Loucy (cell line): ENCODE measurements at regions not wholly inside any gene's neighbourhood (a gene's known extent, or its start where the extent isn't known, plus 50 kb on each side); places are given as distances from the start of the nearest gene placed in this dataset.

Experiments used
- H2AFZ ChIP-seq: fragments of 200-600 bp; sonication (generic); 2 replicates; pipeline ENCODE4 v1.6.0; 2016; ENCODE audit warnings: antibody characterized with exemption, mild to moderate bottlenecking, low read length, moderate library complexity
- H3F3A ChIP-seq: fragments of 200-600 bp; 2 replicates; pipeline ENCODE4 v1.6.0; 2016; ENCODE audit warnings: antibody characterized with exemption, low read depth, mild to moderate bottlenecking
- H3K27me3 ChIP-seq: fragments of 200-600 bp; sonication (generic); 2 replicates; pipeline ENCODE4 v1.6.1; 2014; ENCODE audit warnings: low read length, mild to moderate bottlenecking; ENCODE audit not compliant: insufficient read depth, poor library complexity, severe bottlenecking
- H3K36me3 ChIP-seq: fragments of 200-600 bp; sonication (generic); 2 replicates; pipeline ENCODE4 v1.6.1; 2016; ENCODE audit warnings: low read length; ENCODE audit not compliant: insufficient read depth
- H3K4me1 ChIP-seq: fragments of 200-600 bp; sonication (generic); 2 replicates; pipeline ENCODE4 v1.5.1; 2014; ENCODE audit warnings: low read length, mild to moderate bottlenecking; ENCODE audit not compliant: insufficient read depth, poor library complexity, severe bottlenecking
- H3K4me2 ChIP-seq: fragments of 200-600 bp; sonication (generic); 2 replicates; pipeline ENCODE4 v1.6.0; 2014; ENCODE audit warnings: antibody characterized with exemption, low read length, low read depth, mild to moderate bottlenecking; ENCODE audit not compliant: poor library complexity, severe bottlenecking
- H3K4me3 ChIP-seq: fragments of 200-600 bp; sonication (generic); 2 replicates; pipeline ENCODE4 v1.5.1; 2014; ENCODE audit warnings: low read length, mild to moderate bottlenecking, mixed read lengths; ENCODE audit not compliant: poor library complexity, severe bottlenecking
- H3K79me2 ChIP-seq: fragments of 200-600 bp; sonication (generic); 2 replicates; pipeline ENCODE4 v1.6.1; 2014; ENCODE audit warnings: low read length; ENCODE audit not compliant: insufficient read depth
- H3K9ac ChIP-seq: fragments of 200-600 bp; sonication (generic); 2 replicates; pipeline ENCODE4 v1.6.0; 2014; ENCODE audit warnings: mild to moderate bottlenecking, low read depth, low read length, moderate library complexity; ENCODE audit not compliant: poor library complexity, severe bottlenecking
- H3K9me2 ChIP-seq: fragments of 200-600 bp; sonication (generic); replicated peaks from 2 replicates; pipeline ENCODE4 v1.6.1; 2016; ENCODE audit warnings: low read depth, low read length, mixed read lengths
- H3K9me3 ChIP-seq: fragments of 200-600 bp; sonication (generic); 2 replicates; pipeline ENCODE4 v1.6.1; 2014; ENCODE audit warnings: mild to moderate bottlenecking, antibody characterized with exemption, low read length, low read depth; ENCODE audit not compliant: insufficient read depth
- H4K20me1 ChIP-seq: fragments of 200-600 bp; sonication (generic); 2 replicates; pipeline ENCODE4 v1.6.0; 2014; ENCODE audit warnings: antibody characterized with exemption, low read length, mild to moderate bottlenecking; ENCODE audit not compliant: insufficient read depth, poor library complexity, severe bottlenecking
- EZH2phosphoT487 ChIP-seq: fragments of 200-600 bp; IDR thresholded peaks from 2 replicates; pipeline ENCODE4 v1.6.1; 2018; ENCODE audit warnings: antibody characterized with exemption, mild to moderate bottlenecking, moderate library complexity, borderline replicate concordance
- TF ChIP-seq, protein P1 (sequence below): fragments of 200-600 bp; sonication (generic); conservative IDR thresholded peaks from 2 replicates; pipeline ENCODE4 v1.5.1; 2014; ENCODE audit warnings: mild to moderate bottlenecking, antibody characterized with exemption, low read length

DNA sequence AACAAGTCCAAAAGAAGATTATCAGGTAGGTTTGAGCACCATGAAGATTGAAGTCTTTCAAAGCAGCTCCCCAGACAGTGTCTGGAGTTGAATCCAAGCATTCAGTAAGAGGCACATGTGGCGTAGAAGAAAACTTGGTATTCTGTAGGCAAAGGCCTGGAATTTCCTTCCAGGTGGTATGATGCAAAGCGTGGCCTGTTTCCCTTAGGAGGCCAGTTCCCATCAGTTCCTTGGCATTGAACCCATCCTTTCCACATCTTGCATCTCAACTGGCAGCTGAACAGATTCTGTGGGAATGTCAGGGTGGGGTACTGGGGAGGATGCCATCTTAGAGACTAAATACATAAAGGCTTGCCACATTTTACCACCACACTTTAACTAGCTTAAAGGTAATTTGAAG lies 516.0 kb downstream of the BTBD3 start:
- no peak overlapping the region for H3K4me2 ChIP-seq
- no peaks in the 10 kb centered on the region for H3K4me1 ChIP-seq
- H3F3A ChIP-seq = no peaks in the 10 kb centered on the region
- H3K9me3 ChIP-seq = no peaks in the 10 kb centered on the region
- H2AFZ ChIP-seq = no peak overlapping the region
- H3K79me2 ChIP-seq = no peaks in the 10 kb centered on the region
- H3K36me3 ChIP-seq = no peaks in the 10 kb centered on the region
- H3K4me3 ChIP-seq = no peak overlapping the region
- TF ChIP-seq EZH2phosphoT487 = no peak
- TF ChIP-seq, protein P1, sequence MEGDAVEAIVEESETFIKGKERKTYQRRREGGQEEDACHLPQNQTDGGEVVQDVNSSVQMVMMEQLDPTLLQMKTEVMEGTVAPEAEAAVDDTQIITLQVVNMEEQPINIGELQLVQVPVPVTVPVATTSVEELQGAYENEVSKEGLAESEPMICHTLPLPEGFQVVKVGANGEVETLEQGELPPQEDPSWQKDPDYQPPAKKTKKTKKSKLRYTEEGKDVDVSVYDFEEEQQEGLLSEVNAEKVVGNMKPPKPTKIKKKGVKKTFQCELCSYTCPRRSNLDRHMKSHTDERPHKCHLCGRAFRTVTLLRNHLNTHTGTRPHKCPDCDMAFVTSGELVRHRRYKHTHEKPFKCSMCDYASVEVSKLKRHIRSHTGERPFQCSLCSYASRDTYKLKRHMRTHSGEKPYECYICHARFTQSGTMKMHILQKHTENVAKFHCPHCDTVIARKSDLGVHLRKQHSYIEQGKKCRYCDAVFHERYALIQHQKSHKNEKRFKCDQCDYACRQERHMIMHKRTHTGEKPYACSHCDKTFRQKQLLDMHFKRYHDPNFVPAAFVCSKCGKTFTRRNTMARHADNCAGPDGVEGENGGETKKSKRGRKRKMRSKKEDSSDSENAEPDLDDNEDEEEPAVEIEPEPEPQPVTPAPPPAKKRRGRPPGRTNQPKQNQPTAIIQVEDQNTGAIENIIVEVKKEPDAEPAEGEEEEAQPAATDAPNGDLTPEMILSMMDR = no peak
- H3K9me2 ChIP-seq = no peaks in the 10 kb centered on the region
- H3K27me3 ChIP-seq = no peaks in the 10 kb centered on the region
- no peak overlapping the region for H3K9ac ChIP-seq
- H4K20me1 ChIP-seq = no peaks in the 10 kb centered on the region

- H3K79me2 ChIP-seq = no peaks in the 10 kb centered on the region
- H3K9me3 ChIP-seq = no peaks in the 10 kb centered on the region
- no peak overlapping the region for H3K4me2 ChIP-seq
- H3K9ac ChIP-seq = no peak overlapping the region
- no peak overlapping the region for H2AFZ ChIP-seq
- no peaks in the 10 kb centered on the region for H3K9me2 ChIP-seq
- H4K20me1 ChIP-seq = no peaks in the 10 kb centered on the region
- H3K4me1 ChIP-seq = no peaks in the 10 kb centered on the region
- H3K4me3 ChIP-seq = no peak overlapping the region
- H3K36me3 ChIP-seq = no peaks in the 10 kb centered on the region
- H3K27me3 ChIP-seq = no peaks in the 10 kb centered on the region
- TF ChIP-seq EZH2phosphoT487 = no peak
- TF ChIP-seq, protein P1 = no peak
- no peaks in the 10 kb centered on the region for H3F3A ChIP-seq
These were observed 517.0 kb downstream of the BTBD3 start for GRCh38 chr20:12434672-12435071.

GRCh38 chr20:12435268-12435667 lies 517.6 kb downstream of the BTBD3 start:
- Histone ChIP-seq H3K36me3 (no peaks in the 10 kb centered on the region), H3K9ac (no peak overlapping the region), H3K4me1 (no peaks in the 10 kb centered on the region), H3K27me3 (no peaks in the 10 kb centered on the region), H3K9me3 (no peaks in the 10 kb centered on the region), H3K4me2 (no peak overlapping the region), H3K9me2 (no peaks in the 10 kb centered on the region), H3F3A (no peaks in the 10 kb centered on the region), H4K20me1 (no peaks in the 10 kb centered on the region), H3K4me3 (no peak overlapping the region), H2AFZ (no peak overlapping the region), H3K79me2 (no peaks in the 10 kb centered on the region)
- no peak for TF ChIP-seq EZH2phosphoT487
- TF ChIP-seq, protein P1 = no peak
